ENCODE measurements at regions not wholly inside any gene's neighbourhood (a gene's known extent, or its start where the extent isn't known, plus 50 kb on each side); places are given as distances from the start of the nearest gene placed in this dataset.

GRCh38 chr4:20176881-20177280 is 74.8 kb upstream of the SLIT2 start:
- Histone ChIP-seq H3K23ac (ENCODE audit: insufficient read length, low read depth, low read length) (no peak overlapping the region), H3K4me2 (ENCODE audit: insufficient read depth, insufficient read length, low read length) (no peak overlapping the region), H2BK5ac (ENCODE audit: insufficient read length, low read length) (no peak overlapping the region), H3K79me1 (ENCODE audit: insufficient read depth, low read depth, low read length, poor library complexity, severe bottlenecking) (no peaks in the 10 kb centered on the region), H3T11ph (ENCODE audit: low read length) (no peak overlapping the region), H3K27ac (ENCODE audit: insufficient read length, low read depth, low read length) (no peak overlapping the region), H4K5ac (ENCODE audit: insufficient read length, low read depth, low read length) (no peak overlapping the region), H2BK120ac (ENCODE audit: low read depth, low read length, poor library complexity, severe bottlenecking) (no peak overlapping the region), H3K79me2 (ENCODE audit: insufficient read depth, low read length) (no peaks in the 10 kb centered on the region), H2BK15ac (ENCODE audit: low read depth, low read length) (no peak overlapping the region), H3K9me3 (ENCODE audit: control insufficient read depth, low read depth, low read length) (no peaks in the 10 kb centered on the region), H4K91ac (ENCODE audit: insufficient read length, low read depth, low read length) (no peak overlapping the region), H4K20me1 (ENCODE audit: control insufficient read depth, insufficient read depth, insufficient read length) (no peaks in the 10 kb centered on the region), H3K56ac (ENCODE audit: insufficient read length, low read depth, low read length) (no peak overlapping the region), H3K4me1 (ENCODE audit: insufficient read depth, low read length) (no peaks in the 10 kb centered on the region), H2BK12ac (ENCODE audit: insufficient read length, low read depth, low read length) (no peak overlapping the region), H3K27me3 (ENCODE audit: insufficient read depth, low read length) (no peaks in the 10 kb centered on the region), H3K9ac (ENCODE audit: extremely low read depth, insufficient read length, low read length) (no peak overlapping the region), H3K18ac (ENCODE audit: insufficient read length, low read depth, low read length) (no peak overlapping the region), H2BK20ac (ENCODE audit: low read depth, low read length, poor library complexity, severe bottlenecking) (no peak overlapping the region), H3K14ac (ENCODE audit: insufficient read depth, low read length) (no peak overlapping the region), H4K8ac (replicated peaks; ENCODE audit: insufficient read length, low read depth, low read length) (no peak overlapping the region), H3K4ac (ENCODE audit: low read depth, low read length) (no peak overlapping the region), H3K23me2 (ENCODE audit: insufficient read length, low read depth, low read length, poor library complexity, severe bottlenecking) (no peaks in the 10 kb centered on the region), H2AFZ (ENCODE audit: low read length) (no peak overlapping the region), H2AK5ac (ENCODE audit: insufficient read length, low read length) (no peak overlapping the region)
- H3K4me3 Mint-ChIP-seq = no peak overlapping the region
- no peaks in the 10 kb centered on the region for H3K4me1 Mint-ChIP-seq
- H3K9me3 Mint-ChIP-seq = peaks cover 10 to 11% of the 10 kb centered on the region in 2 experiments; a peak in 4 of 5 replicates
- no peak for DNase-seq
- no peak for TF ChIP-seq CTCF (conservative IDR thresholded peaks at IDR 0.05)
- WGBS (ENCODE audit: extremely low coverage, insufficient read length, low lambda C conversion rate) = no CpG with 5 or more reads among the region's 2 CpGs
- peaks cover 0 to 5% (median 3%) of the 10 kb centered on the region in 3 experiments; a peak in 3 of 7 replicates for H3K36me3 Mint-ChIP-seq (ENCODE audit: insufficient read depth in 1 of 3, low read depth in 3 of 3)
- H3K27me3 Mint-ChIP-seq (ENCODE audit: low read depth) = no peaks in the 10 kb centered on the region
- no peak overlapping the region for H3K27ac Mint-ChIP-seq
